ENCODE measurements at regions not wholly inside any gene's neighbourhood (a gene's known extent, or its start where the extent isn't known, plus 50 kb on each side); places are given as distances from the start of the nearest gene placed in this dataset.

DNA sequence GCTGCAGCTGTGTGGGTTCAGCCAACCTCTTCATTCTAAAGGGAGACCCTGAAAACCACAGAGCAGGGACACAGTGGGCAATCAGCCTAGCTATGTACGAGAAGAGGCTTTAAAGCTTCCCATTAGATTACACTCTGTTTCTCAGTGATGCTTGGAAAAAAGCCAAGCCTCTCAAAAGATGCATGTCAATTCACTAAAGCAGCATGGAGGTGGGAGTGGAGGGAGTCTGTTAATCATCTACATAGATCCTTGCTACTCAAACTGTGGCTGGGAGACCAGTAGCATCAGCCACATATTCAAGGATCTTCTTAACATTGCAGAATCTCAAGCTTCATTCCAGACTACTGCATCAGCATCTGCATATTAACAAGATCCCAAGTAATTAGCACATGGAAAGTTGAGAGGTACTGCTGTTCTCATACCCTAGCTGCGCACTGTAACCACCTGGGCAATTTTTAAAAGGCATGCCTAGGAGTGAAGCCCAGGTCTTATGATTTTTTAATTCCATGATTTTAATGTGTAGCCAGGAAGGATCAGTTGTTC, 305.9 kb downstream of the PMP22 start:
- TF ChIP-seq SP5 (CRISPR knock-in tag; IDR thresholded peaks at IDR 0.05; ENCODE audit: borderline replicate concordance, low read depth): no peak
- TF ChIP-seq JUNB (CRISPR knock-in tag; IDR thresholded peaks at IDR 0.05; ENCODE audit: borderline replicate concordance): no peak
- no peak for TF ChIP-seq MXI1 (IDR thresholded peaks at IDR 0.05; ENCODE audit: borderline replicate concordance, low read depth, low read length)

Measured in HepG2 (cell line).